MM.1S (cell line): ENCODE measurements at regions not wholly inside any gene's neighbourhood (a gene's known extent, or its start where the extent isn't known, plus 50 kb on each side); places are given as distances from the start of the nearest gene placed in this dataset.

Source experiments
- DNase-seq: peaks from one replicate; pipeline ENCODE4 v3.0.0-alpha.2; 2015
- H2AFZ ChIP-seq: fragments of 300-600 bp; sonication (generic); 2 replicates; pipeline ENCODE4 v1.6.0; 2016; ENCODE audit warnings: antibody characterized with exemption, low read length
- H3F3A ChIP-seq: fragments of 300-600 bp; sonication (generic); 2 replicates; pipeline ENCODE4 v1.6.1; 2016; ENCODE audit warnings: mild to moderate bottlenecking, antibody characterized with exemption, low read length, moderate library complexity, mixed read lengths; ENCODE audit not compliant: insufficient read depth
- H3K27ac ChIP-seq: fragments of 300-600 bp; sonication (generic); 2 replicates; pipeline ENCODE4 v1.5.1; 2016; ENCODE audit warnings: mild to moderate bottlenecking, low read length
- H3K27me3 ChIP-seq: fragments of 300-600 bp; sonication (generic); replicated peaks from 2 replicates; pipeline ENCODE4 v1.6.0; 2016; ENCODE audit warnings: low read length; ENCODE audit not compliant: insufficient read depth
- H3K36me3 ChIP-seq: fragments of 300-600 bp; sonication (generic); replicated peaks from 2 replicates; pipeline ENCODE4 v1.6.1; 2016; ENCODE audit warnings: mild to moderate bottlenecking, low read length, mixed read lengths; ENCODE audit not compliant: insufficient read depth
- H3K4me1 ChIP-seq: fragments of 300-600 bp; sonication (generic); 2 replicates; pipeline ENCODE4 v1.6.1; 2016; ENCODE audit warnings: low read length, mixed read lengths
- H3K4me2 ChIP-seq: fragments of 300-600 bp; sonication (generic); 2 replicates; pipeline ENCODE4 v1.6.0; 2016; ENCODE audit warnings: low read depth, low read length
- H3K4me3 ChIP-seq: fragments of 300-600 bp; sonication (generic); 2 replicates; pipeline ENCODE4 v1.5.1; 2016; ENCODE audit warnings: low read length, mixed read lengths
- H3K79me2 ChIP-seq: fragments of 300-600 bp; sonication (generic); 2 replicates; pipeline ENCODE4 v1.6.1; 2016; ENCODE audit warnings: mixed run types, low read length, mixed read lengths
- H3K9ac ChIP-seq: fragments of 300-600 bp; sonication (generic); 2 replicates; pipeline ENCODE4 v1.6.1; 2016; ENCODE audit warnings: low read length, mixed read lengths
- H3K9me2 ChIP-seq: fragments of 300-600 bp; sonication (generic); replicated peaks from 2 replicates; pipeline ENCODE4 v1.6.1; 2016; ENCODE audit warnings: mild to moderate bottlenecking, low read length, mixed read lengths; ENCODE audit not compliant: insufficient read depth
- H3K9me3 ChIP-seq: fragments of 300-600 bp; sonication (generic); replicated peaks from 2 replicates; pipeline ENCODE4 v1.6.1; 2016; ENCODE audit warnings: mild to moderate bottlenecking, low read length, mixed read lengths; ENCODE audit not compliant: insufficient read depth
- H4K20me1 ChIP-seq: fragments of 300-600 bp; sonication (generic); 2 replicates; pipeline ENCODE4 v1.6.1; 2016; ENCODE audit warnings: mild to moderate bottlenecking, low read length, moderate library complexity, mixed read lengths; ENCODE audit not compliant: insufficient read depth
- CTCF ChIP-seq: fragments of 300-600 bp; sonication (generic); IDR thresholded peaks from 2 replicates; pipeline ENCODE4 v1.5.1; 2016; ENCODE audit warnings: antibody characterized with exemption, low read length, mixed read lengths
- EZH2 ChIP-seq: fragments of 300-600 bp; sonication (generic); optimal IDR thresholded peaks from 2 replicates; pipeline ENCODE3; 2017; ENCODE audit warnings: low read depth, mild to moderate bottlenecking, antibody characterized with exemption, low read length, mixed read lengths
- EZH2phosphoT487 ChIP-seq: fragments of 300-600 bp; sonication (generic); IDR thresholded peaks from 2 replicates; pipeline ENCODE4 v1.6.1; 2018; ENCODE audit warnings: antibody characterized with exemption, low read length

- Histone ChIP-seq H3F3A (no peaks in the 10 kb centered on the region), H2AFZ (no peak overlapping the region), H4K20me1 (no peaks in the 10 kb centered on the region), H3K9ac (no peak overlapping the region), H3K4me1 (peaks cover 17% of the 10 kb centered on the region; the same call in 1 of the 2 replicates), H3K4me3 (no peak overlapping the region), H3K9me2 (no peaks in the 10 kb centered on the region), H3K9me3 (no peaks in the 10 kb centered on the region), H3K27ac (no peak overlapping the region), H3K27me3 (no peaks in the 10 kb centered on the region), H3K79me2 (no peaks in the 10 kb centered on the region), H3K4me2 (no peak overlapping the region), H3K36me3 (no peaks in the 10 kb centered on the region)
- no peak for DNase-seq
- no peak for TF ChIP-seq CTCF
- TF ChIP-seq EZH2: no peak
- no peak for TF ChIP-seq EZH2phosphoT487
These were observed 81.3 kb upstream of the KLF6 start for GRCh38 chr10:3866332-3866731.

- no peaks in the 10 kb centered on the region for H3K36me3 ChIP-seq
- peaks cover 17% of the 10 kb centered on the region; the same call in 1 of the 2 replicates for H3K4me1 ChIP-seq
- no peaks in the 10 kb centered on the region for H3K9me3 ChIP-seq
- H3K9me2 ChIP-seq: no peaks in the 10 kb centered on the region
- H3K9ac ChIP-seq: no peak overlapping the region
- no peak overlapping the region for H3K27ac ChIP-seq
- no peaks in the 10 kb centered on the region for H4K20me1 ChIP-seq
- no peak for DNase-seq
- H3K27me3 ChIP-seq: no peaks in the 10 kb centered on the region
- no peaks in the 10 kb centered on the region for H3K79me2 ChIP-seq
- TF ChIP-seq CTCF: no peak
- no peak for TF ChIP-seq EZH2
- TF ChIP-seq EZH2phosphoT487: no peak
- no peaks in the 10 kb centered on the region for H3F3A ChIP-seq
- H2AFZ ChIP-seq: no peak overlapping the region
- H3K4me2 ChIP-seq: no peak overlapping the region
- no peak overlapping the region for H3K4me3 ChIP-seq
These were observed 80.6 kb upstream of the KLF6 start for GRCh38 chr10:3865565-3865964.

- Histone ChIP-seq H3K79me2 (no peaks in the 10 kb centered on the region), H3K9me3 (no peaks in the 10 kb centered on the region), H3K4me3 (no peak overlapping the region), H3K4me2 (no peak overlapping the region), H3K36me3 (no peaks in the 10 kb centered on the region), H3K9me2 (no peaks in the 10 kb centered on the region), H3F3A (no peaks in the 10 kb centered on the region), H2AFZ (no peak overlapping the region), H3K27me3 (no peaks in the 10 kb centered on the region), H3K9ac (no peak overlapping the region), H4K20me1 (no peaks in the 10 kb centered on the region), H3K4me1 (no peaks in the 10 kb centered on the region), H3K27ac (no peak overlapping the region)
- no peak for DNase-seq
- TF ChIP-seq EZH2 (no peak), CTCF (no peak), EZH2phosphoT487 (no peak)
These were observed 76.8 kb upstream of the KLF6 start for GRCh38 chr10:3861795-3862194.
